ENCODE measurements at regions not wholly inside any gene's neighbourhood (a gene's known extent, or its start where the extent isn't known, plus 50 kb on each side); places are given as distances from the start of the nearest gene placed in this dataset.

- BruUV-seq (replicated peaks): no TSS peak
- DNase-seq: no peak
- Mint-ChIP-seq H3K4me3 (ENCODE audit: low read depth, unreplicated experiment) (no peak overlapping the region), H3K4me1 (ENCODE audit: low read depth, unreplicated experiment) (no peaks in the 10 kb centered on the region), H3K36me3 (ENCODE audit: insufficient read depth, unreplicated experiment) (no peaks in the 10 kb centered on the region), H3K27ac (ENCODE audit: unreplicated experiment) (no peak overlapping the region), H3K9me3 (ENCODE audit: low read depth, unreplicated experiment) (peaks cover 13% of the 10 kb centered on the region), H3K27me3 (ENCODE audit: unreplicated experiment) (no peaks in the 10 kb centered on the region)
- intact Hi-C loops (cut with micrococcal nuclease; ENCODE audit: unreplicated experiment): no loop called here
- no peak for TF ChIP-seq CTCF (IDR thresholded peaks at IDR 0.05; ENCODE audit: unreplicated experiment)
- CTCF ChIA-PET: no interaction called here
These were observed 1536.6 kb downstream of the UQCRFS1 start for GRCh38 chr19:27676334-27676733.

- CTCF ChIA-PET: no interaction called here
- no peaks in the 10 kb centered on the region for H3K36me3 Mint-ChIP-seq (ENCODE audit: insufficient read depth, unreplicated experiment)
- DNase-seq: no peak
- H3K9me3 Mint-ChIP-seq (ENCODE audit: low read depth, unreplicated experiment): peaks cover 13% of the 10 kb centered on the region
- no peaks in the 10 kb centered on the region for H3K4me1 Mint-ChIP-seq (ENCODE audit: low read depth, unreplicated experiment)
- intact Hi-C loops (cut with micrococcal nuclease; ENCODE audit: unreplicated experiment): no loop called here
- H3K27ac Mint-ChIP-seq (ENCODE audit: unreplicated experiment): no peak overlapping the region
- H3K27me3 Mint-ChIP-seq (ENCODE audit: unreplicated experiment): no peaks in the 10 kb centered on the region
- no TSS peak for BruUV-seq (replicated peaks)
- no peak overlapping the region for H3K4me3 Mint-ChIP-seq (ENCODE audit: low read depth, unreplicated experiment)
- no peak for TF ChIP-seq CTCF (IDR thresholded peaks at IDR 0.05; ENCODE audit: unreplicated experiment)
These were observed 1537.2 kb downstream of the UQCRFS1 start for GRCh38 chr19:27675771-27676170.

GRCh38 chr19:27674701-27675100, 1538.2 kb downstream of the UQCRFS1 start:
- no peak for TF ChIP-seq CTCF (IDR thresholded peaks at IDR 0.05; ENCODE audit: unreplicated experiment)
- H3K27ac Mint-ChIP-seq (ENCODE audit: unreplicated experiment): no peak overlapping the region
- intact Hi-C loops (cut with micrococcal nuclease; ENCODE audit: unreplicated experiment): no loop called here
- CTCF ChIA-PET: no interaction called here
- no peak for DNase-seq
- BruUV-seq (replicated peaks): no TSS peak
- H3K9me3 Mint-ChIP-seq (ENCODE audit: low read depth, unreplicated experiment): peaks cover 19% of the 10 kb centered on the region
- no peak overlapping the region for H3K4me3 Mint-ChIP-seq (ENCODE audit: low read depth, unreplicated experiment)
- H3K36me3 Mint-ChIP-seq (ENCODE audit: insufficient read depth, unreplicated experiment): no peaks in the 10 kb centered on the region
- H3K27me3 Mint-ChIP-seq (ENCODE audit: unreplicated experiment): no peaks in the 10 kb centered on the region
- no peaks in the 10 kb centered on the region for H3K4me1 Mint-ChIP-seq (ENCODE audit: low read depth, unreplicated experiment)

GRCh38 chr19:27673986-27674385, 1539.0 kb downstream of the UQCRFS1 start:
- Mint-ChIP-seq H3K4me3 (ENCODE audit: low read depth, unreplicated experiment) (no peak overlapping the region), H3K9me3 (ENCODE audit: low read depth, unreplicated experiment) (peaks cover 20% of the 10 kb centered on the region), H3K4me1 (ENCODE audit: low read depth, unreplicated experiment) (no peaks in the 10 kb centered on the region), H3K36me3 (ENCODE audit: insufficient read depth, unreplicated experiment) (no peaks in the 10 kb centered on the region), H3K27me3 (ENCODE audit: unreplicated experiment) (no peaks in the 10 kb centered on the region), H3K27ac (ENCODE audit: unreplicated experiment) (no peak overlapping the region)
- intact Hi-C loops (cut with micrococcal nuclease; ENCODE audit: unreplicated experiment): no loop called here
- no peak for DNase-seq
- CTCF ChIA-PET: no interaction called here
- no TSS peak for BruUV-seq (replicated peaks)
- no peak for TF ChIP-seq CTCF (IDR thresholded peaks at IDR 0.05; ENCODE audit: unreplicated experiment)

All from Calu3 (cell line).